ENCODE measurements at regions not wholly inside any gene's neighbourhood (a gene's known extent, or its start where the extent isn't known, plus 50 kb on each side); places are given as distances from the start of the nearest gene placed in this dataset.

DNA sequence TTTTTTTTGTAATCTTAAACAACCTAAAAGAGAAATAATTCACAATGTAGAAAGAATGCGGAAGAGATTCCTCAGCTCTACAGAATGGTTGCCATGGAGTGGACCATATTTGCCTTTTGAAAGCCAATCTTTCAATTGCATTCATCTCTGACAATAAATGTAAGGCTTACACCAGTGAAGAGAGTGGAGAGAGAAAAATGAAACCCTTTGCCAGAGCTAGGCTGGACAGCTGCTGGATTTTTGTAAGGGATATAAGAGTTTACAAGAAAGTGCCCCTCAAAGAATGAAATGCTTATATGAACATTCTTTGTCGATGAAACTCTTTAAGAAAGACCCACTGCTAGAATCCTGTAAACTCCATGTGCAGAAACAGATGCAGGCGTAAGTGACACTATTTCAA is 66.0 kb upstream of the FAT1 start:
- ChIA-PET CTCF (ENCODE audit: low intra/inter-chr PET ratio, low total read pairs) (no interaction called here), POLR2A (no interaction called here)
- H3K4me3 ChIP-seq (replicated peaks in 1 of 3; ENCODE audit: insufficient read depth in 1 of 3, low read depth in 2 of 3, low read length in 3 of 3), result no peak overlapping the region
- no peak overlapping the region for H3K27ac ChIP-seq (ENCODE audit: extremely low read length, insufficient read depth, low read length)
- H3K79me2 ChIP-seq (ENCODE audit: insufficient read depth, low read length), result no peaks in the 10 kb centered on the region
- no peak for DNase-seq (ENCODE audit: low spot score)
- peaks cover 22% of the 10 kb centered on the region for H3K4me1 ChIP-seq (ENCODE audit: insufficient read depth, low read length)
- in situ Hi-C loops (cut with HindIII; ENCODE audit: extremely low pct_ligation_motif_present, low pct_unique_long_range_greater_than_20kb), result no loop called here
- no peak for ATAC-seq
- no peaks in the 10 kb centered on the region for H4K20me1 ChIP-seq (ENCODE audit: insufficient read depth, low read length)
- no peaks in the 10 kb centered on the region for H3K27me3 ChIP-seq (ENCODE audit: control insufficient read depth in 1 of 2, insufficient read depth in 2 of 2, low read length in 2 of 2)
- H3K9me3 ChIP-seq (ENCODE audit: low read length), result no peaks in the 10 kb centered on the region
- no peak overlapping the region for H2AFZ ChIP-seq (ENCODE audit: low read length)
- WGBS (ENCODE audit: low lambda C conversion rate), result 83% methylated on average over 3 of the region's 3 CpGs
- intact Hi-C loops (cut with micrococcal nuclease; ENCODE audit: unreplicated experiment), result no loop called here
- BruUV-seq (replicated peaks), result no TSS peak
- H3K36me3 ChIP-seq (replicated peaks in 1 of 2; ENCODE audit: control insufficient read depth in 1 of 2, insufficient read depth in 2 of 2, low read length in 2 of 2), result no peaks in the 10 kb centered on the region
- no peak overlapping the region for H3K9ac ChIP-seq (ENCODE audit: insufficient read depth, low read depth, low read length)
- H3K4me2 ChIP-seq (ENCODE audit: low read depth, low read length), result no peak overlapping the region
- TF ChIP-seq AHR (CRISPR knock-in tag; IDR thresholded peaks at IDR 0.05), result no peak
- no peak for TF ChIP-seq ZMYM3 (CRISPR knock-in tag; IDR thresholded peaks at IDR 0.05)
- TF ChIP-seq, protein P1, sequence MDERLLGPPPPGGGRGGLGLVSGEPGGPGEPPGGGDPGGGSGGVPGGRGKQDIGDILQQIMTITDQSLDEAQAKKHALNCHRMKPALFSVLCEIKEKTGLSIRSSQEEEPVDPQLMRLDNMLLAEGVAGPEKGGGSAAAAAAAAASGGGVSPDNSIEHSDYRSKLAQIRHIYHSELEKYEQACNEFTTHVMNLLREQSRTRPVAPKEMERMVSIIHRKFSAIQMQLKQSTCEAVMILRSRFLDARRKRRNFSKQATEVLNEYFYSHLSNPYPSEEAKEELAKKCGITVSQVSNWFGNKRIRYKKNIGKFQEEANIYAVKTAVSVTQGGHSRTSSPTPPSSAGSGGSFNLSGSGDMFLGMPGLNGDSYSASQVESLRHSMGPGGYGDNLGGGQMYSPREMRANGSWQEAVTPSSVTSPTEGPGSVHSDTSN (CRISPR knock-in tag; IDR thresholded peaks at IDR 0.05), result no peak
- no peak for TF ChIP-seq ZNF557 (CRISPR knock-in tag; IDR thresholded peaks at IDR 0.05)
- TF ChIP-seq, protein P2, sequence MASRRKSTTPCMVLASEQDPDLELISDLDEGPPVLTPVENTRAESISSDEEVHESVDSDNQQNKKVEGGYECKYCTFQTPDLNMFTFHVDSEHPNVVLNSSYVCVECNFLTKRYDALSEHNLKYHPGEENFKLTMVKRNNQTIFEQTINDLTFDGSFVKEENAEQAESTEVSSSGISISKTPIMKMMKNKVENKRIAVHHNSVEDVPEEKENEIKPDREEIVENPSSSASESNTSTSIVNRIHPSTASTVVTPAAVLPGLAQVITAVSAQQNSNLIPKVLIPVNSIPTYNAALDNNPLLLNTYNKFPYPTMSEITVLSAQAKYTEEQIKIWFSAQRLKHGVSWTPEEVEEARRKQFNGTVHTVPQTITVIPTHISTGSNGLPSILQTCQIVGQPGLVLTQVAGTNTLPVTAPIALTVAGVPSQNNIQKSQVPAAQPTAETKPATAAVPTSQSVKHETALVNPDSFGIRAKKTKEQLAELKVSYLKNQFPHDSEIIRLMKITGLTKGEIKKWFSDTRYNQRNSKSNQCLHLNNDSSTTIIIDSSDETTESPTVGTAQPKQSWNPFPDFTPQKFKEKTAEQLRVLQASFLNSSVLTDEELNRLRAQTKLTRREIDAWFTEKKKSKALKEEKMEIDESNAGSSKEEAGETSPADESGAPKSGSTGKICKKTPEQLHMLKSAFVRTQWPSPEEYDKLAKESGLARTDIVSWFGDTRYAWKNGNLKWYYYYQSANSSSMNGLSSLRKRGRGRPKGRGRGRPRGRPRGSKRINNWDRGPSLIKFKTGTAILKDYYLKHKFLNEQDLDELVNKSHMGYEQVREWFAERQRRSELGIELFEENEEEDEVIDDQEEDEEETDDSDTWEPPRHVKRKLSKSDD (CRISPR knock-in tag; IDR thresholded peaks at IDR 0.05; ENCODE audit: low read depth), result no peak
- no peak for TF ChIP-seq KAT7 (CRISPR knock-in tag; IDR thresholded peaks at IDR 0.05; ENCODE audit: borderline replicate concordance)
- no peak for TF ChIP-seq ZNF484 (CRISPR knock-in tag; IDR thresholded peaks at IDR 0.05; ENCODE audit: borderline replicate concordance, low read depth)
- no peak for TF ChIP-seq GATAD2A (CRISPR knock-in tag; IDR thresholded peaks at IDR 0.05)
- TF ChIP-seq HCFC1 (IDR thresholded peaks at IDR 0.05; ENCODE audit: low read depth, low read length), result no peak
- FAIRE-seq, result no peak
